ENCODE measurements at regions not wholly inside any gene's neighbourhood (a gene's known extent, or its start where the extent isn't known, plus 50 kb on each side); places are given as distances from the start of the nearest gene placed in this dataset.

DNA sequence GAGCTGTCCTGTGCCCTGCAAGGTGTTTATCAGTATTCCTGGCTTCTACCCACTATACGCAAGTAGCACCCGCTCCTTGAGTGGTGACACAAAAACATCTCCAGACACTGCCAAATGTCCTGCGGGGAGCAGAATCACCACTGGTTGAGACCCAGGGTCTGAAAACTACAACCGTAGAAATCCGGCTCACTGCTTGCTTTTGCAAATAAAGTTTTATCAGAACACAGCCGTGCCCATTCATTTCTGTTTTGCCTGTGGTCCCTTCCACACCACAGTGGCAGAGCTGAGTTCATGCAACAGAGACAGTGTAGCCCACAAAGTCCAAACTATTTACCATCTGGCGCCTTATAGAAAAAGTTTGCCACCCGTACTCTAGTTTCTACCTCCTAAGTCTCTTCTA, 125.7 kb upstream of the DIO3 start:
- DNase-seq, result no peak

DNA sequence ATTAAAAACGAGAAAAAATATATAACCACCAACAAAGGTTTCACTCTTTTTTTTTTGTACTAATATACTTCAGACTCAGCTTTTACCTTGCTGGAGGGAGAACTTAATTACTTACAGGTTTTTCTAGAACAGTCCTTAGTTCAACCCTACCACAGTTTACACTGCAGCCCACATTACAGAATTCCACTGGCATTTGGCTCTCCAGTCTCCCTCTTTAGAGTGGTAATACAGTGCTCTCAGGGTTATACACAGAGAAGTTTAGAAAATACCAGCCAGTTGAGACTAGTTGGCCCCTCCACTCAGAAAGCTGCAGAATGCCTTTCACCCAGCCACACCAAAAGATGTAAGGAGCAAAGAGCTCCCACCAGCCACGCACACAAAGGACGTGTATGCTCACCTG, 122.3 kb upstream of the DIO3 start:
- no peak for DNase-seq

DNA sequence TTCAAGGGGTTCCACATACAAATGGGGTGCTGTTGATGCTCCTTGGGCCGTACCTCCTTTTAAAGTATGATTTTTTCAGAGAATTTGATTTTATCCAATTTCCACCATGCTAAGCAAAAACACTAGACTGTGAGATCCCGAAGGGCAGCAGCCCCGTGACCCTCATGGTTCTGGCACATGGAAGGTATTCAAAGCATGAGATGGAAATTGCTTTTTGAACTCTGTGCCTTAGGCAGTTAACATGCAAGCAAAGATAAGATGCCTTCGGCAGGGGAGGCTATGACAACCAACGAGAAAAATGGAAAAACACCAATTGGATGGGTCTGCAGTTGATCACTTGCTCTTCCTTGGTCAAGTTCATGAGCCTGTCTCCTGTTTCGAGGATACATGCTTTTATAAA, 120.8 kb upstream of the DIO3 start:
- no peak for DNase-seq

DNA sequence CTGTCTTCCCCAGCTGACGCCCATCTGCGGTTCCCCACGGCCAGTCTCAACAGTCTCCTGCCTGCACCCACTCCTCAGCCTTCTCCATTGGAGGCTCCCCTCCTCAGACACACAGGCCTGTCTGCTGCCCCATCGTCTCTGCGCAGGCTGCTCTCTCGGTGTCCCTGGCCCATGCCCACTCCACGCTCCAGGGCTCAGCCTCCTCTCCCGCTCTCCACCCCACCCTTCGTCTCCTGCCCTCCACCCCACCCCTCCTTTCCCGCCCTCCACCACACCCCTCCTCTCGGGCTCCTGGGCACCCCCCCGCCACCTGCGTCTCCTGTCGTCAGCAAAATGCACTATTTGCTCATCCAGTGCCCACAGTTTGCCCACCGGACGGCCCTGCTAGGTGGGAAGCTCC, 119.6 kb upstream of the DIO3 start:
- DNase-seq, result no peak

DNA sequence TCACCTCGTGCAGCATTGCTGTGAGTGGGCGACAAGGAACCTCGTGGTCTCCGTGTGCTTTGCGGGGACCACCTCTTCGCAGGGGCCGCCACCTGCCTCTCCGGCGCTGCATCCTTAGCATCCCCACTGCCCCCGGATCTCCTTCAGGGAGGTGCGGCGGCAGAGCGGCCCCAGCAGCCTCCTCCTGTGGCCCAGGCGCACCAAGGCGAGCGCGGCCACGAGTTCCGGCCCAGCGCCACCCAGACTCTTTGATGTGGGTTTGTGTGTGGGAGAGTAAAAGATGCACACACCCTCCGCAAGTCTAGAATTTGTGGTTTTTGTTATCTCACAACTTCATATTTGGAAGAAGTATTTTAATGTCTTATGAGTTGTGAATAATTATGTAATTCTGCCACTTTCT, 118.8 kb upstream of the DIO3 start:
- peak; percentile 54 for DNase-seq

DNA sequence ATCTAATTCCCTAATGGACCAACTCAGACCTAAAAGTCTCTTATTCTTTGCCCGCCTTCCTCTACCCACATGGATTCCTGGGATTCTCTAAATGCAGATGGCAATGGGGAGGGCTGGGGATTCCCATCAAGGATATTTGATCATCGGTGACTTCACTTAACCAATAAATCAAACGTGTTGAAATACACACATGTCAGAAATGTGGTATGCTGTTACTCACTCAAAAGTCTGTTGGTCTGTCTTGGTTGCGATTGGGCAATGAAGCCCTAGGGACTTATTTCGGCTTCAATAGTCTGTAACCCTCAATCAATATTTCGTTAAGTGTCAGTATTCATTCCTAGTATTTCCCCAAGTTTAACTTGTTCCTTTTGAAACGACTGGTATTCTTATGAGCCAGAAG, 117.2 kb upstream of the DIO3 start:
- no peak for DNase-seq

DNA sequence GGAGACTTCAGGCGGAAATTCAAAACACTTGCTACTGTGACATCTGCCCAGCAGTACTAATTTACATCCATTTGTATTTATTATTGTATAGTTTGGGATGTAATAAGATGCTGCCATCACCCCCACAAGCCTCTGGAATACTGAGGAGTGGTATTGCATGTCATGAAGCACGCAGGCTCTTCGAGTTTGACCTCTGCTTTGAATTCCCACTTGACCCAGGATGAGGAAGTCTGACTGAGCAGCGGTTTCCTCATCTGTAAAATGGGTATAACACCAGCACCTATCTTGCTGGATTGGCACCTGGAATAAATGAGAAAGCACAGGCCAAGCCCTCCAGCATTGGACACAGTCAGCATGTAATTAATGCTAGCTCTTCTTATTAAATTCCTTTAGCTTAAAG, 116.0 kb upstream of the DIO3 start:
- no peak for DNase-seq

DNA sequence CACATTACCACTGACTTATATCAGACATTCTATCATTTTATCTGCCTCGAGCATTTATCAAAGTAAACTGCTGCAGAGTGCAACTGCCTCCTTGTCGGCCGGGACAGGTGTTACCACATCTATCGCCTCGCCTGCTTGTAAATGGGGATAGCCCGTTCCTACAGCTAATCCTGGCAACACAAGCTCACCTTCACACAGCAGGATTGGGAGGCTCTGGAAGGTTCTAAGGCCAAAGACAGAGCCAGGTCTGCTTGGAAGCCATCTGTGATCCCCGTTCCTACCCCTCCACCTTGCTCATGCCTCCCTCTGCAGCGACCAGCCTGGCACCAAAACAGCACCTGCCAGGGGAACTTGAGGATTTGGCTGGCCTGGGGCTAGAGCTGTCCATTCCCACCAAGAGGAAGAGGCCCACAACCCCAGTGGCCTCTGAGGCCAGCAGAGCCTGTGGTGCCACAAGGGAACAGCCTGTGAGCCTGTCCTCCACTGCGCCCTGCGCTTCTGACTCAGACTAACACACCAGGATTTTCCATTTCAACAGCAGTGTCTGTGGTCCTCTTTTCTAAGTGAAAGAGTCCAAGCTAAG, 114.8 kb upstream of the DIO3 start:
- DNase-seq, result no peak

DNA sequence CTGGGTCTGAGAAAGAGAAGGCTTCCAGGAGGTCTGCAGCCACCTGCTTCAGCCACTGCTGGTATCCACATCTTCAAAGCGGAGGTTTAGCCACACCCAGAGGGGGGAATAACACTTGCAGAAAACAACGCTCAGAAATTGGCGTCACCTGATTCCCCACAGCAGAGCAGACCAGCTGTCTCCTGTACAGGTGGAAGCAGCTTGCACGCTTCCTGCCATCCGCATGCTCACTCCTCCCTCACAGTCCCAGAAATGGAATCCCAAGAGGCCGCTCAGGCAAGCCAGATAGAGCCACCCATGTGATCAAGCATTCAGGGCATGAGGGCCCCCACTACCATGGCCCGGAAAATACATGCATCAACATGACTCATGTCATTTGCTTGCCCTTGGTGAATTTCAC, 112.2 kb upstream of the DIO3 start:
- DNase-seq, result no peak

DNA sequence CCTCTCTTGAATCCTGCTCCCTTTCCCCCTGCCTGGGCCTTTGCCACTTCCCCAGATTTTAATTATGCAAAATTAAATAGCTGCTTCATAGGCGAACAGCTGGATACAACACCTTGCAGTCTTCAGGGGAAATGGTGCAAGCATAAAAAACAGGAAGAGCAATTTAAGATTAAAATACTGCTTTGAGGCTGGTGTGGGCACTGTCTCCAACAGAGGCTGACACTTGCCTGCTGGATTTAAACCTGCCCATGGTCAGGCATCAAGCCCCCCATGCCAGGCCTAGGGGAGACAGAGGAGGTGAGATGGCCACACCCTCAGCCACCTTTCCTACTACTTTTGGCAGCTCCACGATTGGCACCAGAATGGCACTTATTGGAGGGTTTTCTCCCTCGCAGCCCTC, 110.1 kb upstream of the DIO3 start:
- no peak for DNase-seq

DNA sequence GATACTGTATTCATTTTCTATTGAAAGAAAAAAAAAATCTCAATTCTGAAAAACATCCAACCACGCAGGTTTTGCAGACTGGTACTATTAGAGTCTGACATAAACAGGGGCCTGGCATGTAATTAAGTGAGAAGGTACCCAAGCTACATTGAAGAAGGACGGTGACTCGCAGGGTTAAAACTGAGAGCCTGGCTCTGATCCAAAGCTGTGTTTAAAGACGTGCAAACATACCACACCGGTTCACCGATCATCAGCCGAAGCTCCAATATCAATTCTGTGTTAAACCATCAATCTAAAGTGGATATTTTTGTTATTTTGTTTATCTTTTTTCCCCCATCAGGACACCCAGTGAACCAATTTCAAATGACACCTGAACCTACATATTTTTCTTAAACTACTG, 108.1 kb upstream of the DIO3 start:
- no peak for DNase-seq

DNA sequence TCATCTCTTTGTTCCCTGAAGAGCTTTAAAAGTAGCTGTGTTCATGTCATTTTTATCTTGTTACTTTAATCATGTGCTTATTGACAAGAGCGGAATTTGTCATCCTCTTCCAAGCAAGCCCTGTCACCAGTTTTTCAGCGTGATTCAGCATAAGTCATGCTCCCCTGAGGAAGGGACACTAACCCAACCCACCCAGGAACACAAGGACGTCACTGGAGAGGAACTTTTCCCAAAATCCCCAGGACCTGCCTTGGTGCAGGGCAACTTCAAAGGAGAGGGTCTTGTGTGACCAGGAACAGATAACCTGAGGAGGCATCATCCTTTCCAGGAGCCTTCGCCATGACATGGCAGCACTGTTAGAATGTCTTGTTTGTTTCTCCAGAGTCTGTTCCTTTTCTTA, 107.1 kb upstream of the DIO3 start:
- DNase-seq, result no peak

DNA sequence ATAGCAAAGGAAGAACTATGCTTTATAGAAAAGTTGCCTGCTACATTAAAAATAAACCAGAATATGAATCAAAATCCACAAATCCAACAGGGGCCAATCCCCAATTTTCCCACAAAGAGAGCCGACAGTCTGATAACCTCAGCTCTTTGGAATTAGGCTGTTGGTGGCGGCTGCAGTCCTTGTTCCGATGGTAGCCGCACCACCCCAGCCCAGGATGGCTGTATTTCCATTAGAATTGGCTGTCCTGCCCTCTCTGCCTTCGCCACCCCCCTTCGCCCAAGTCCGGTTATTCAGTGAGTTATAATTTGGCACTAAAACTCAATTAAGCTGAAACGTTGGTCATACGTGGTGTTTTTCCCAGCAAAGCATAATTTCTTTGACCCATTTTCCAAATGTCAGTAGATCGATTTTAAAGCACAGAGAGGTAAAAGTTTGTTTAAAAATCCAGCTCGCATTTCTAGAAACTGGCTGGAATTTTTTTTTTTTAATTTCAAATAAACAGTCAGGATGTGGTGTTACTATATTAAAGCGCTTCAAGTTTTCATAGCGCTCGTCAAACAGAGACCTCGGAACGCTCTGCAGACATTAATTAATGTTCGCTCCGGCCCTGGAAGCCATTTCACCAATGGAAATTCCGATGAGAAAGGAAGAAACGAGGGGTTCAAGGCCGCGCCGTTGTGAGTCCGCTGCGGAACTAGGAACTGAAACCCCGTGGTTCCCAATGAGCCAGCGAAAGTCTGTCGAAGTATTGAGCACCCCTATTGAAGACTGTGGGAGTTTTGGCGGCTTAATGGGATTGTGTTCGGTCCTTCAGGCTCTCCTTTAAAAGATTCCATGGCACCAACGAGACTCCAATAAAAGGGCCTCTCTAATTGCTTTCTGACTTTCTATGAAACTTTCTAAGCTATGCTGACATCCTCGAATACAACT, 104.8 kb upstream of the DIO3 start:
- no peak for DNase-seq

DNA sequence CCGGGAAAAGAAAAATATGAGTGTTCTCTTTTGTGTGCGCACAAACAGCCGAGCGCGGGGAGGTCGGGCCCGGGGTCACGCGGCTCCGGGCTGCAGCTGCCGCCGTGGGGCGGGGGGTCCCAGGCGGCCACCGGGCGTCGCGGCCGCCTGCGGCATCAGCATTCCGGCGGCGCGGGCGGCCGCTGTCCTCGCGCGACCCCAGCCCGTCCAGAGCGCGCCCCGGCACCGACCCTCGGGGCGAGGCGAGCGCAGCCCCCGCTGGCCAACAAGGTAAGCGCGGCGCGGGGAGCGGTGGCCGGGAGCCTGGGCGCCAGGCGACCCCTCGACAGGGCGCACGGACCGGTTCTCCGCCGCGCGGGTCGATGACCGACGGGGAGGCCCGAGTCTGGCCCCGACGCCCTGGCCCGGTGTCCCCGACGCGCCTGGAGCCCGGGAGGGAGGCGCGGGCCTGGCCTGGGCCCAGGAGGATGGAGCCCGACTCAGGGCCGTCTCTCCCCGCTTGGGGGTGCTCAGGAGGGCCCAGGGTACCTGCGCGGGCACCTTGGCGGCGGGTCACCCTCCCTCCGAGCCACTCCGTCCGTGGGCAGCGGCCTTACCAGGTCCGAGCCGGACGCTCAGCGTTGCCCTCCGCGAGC, 103.9 kb upstream of the DIO3 start:
- no peak for DNase-seq

DNA sequence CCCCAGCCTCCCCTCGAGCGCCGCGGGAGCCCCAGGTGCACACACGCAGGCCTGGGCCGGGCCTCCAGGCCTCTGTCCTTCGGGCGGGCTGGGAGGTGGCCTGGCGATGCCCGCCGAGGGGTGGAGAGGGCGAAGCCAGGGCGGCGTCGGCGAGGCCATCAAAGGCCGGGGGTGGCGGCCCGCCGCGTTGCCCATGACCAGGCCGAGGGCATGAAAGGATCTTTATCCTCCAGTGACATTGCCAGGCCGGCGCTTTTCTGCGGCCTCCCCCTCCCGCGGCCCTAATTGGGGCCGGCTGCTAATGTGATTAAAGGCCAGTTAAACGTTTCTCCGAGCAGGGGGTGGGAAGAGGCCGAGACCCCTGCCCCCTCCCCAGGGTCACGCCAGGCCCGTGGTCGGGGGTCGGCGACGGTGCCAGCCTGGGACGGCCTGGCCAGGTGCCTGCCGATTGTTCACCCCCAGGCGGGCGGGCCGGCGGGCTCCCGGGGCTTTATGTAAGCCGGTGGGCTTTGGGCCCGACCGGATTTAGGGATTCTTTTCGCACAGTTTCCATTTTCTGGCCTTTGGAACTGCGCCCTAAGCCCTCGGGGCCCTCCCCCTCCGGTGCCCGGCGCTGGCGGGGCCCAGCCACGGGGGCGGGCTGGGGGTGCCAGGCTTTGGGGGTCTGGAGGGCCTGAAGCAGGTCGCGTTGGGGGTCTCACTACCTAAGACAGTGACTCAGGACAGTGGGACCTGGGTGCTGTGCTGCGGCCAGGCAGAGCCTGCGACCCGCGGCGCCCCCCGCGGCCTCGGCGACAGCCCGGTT, 103.2 kb upstream of the DIO3 start:
- no peak for DNase-seq

DNA sequence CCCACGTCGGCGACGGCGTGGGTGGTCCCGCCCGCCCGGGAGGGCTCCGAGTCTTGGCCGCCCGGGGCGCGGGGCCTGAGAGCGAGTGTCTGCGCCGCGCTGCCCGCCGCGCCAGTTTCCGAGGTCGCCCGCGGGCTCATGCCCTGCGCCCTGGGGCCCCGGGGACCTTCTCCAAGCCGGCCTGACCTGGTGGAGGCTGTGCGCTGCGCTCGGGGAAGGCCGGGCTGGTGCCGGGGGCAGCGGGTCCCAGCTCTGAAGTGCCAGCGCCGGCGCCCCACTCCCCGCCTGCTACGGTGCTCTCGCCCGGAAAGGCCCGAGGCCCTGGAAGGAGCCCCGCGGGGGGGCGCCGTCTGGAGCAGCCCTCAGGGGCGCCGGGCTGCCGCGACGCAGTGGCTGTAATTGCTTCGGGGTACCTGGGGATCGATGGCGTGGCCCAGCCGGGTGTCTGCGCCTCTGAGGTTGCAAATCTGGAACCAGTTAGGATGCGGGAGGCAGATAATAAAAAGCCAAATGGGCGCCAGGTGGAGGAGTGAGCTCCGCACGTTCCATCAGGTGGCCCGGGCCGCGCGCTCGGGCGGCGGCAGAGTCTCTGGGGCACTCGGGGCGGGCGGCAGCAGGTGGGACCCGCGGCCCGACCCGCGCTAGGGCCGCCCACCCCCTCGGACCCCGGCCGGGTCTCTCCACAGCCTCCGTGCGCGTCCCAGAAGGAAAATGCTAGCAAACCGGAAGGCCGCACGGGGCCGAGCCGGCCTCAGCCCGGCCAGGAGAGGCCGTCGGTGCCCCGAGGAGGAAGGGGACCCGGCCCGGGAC, 102.3 kb upstream of the DIO3 start:
- DNase-seq, result no peak

DNA sequence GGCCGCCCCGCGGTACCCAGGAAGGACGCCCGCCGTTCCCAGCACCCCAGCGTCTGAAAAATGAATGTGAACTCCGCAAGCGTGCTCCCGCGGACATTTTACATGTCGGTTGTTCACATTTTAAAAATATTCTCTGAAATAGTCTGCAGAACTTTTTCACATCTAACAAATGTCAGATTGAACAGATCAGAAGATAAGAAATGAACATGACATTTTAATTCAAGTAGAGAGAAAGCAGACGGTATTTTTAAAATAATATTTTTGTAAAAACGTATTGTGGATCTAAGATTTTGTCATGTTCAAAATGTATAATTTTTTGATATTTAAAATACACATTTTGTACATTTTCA, 101.8 kb upstream of the DIO3 start:
- no peak for DNase-seq

DNA sequence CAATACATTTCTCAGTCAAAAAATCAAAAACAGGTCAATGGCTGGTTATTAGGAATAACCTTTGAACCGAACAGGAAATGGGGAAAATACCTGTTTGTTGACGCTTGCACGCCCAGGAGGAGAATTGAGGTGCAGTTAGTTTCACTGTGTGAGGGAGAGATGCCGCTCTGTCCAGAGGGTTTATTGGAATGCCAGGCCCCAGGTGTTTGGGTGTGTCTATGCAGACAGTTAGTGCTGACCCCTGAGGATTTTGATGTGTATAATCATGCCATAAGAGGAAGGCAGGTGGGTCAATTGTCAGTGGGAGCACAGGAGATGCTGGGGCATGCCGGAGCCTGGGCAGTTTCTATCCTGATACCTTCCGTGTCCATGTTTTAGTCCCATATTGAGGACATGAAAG, 100.8 kb upstream of the DIO3 start:
- DNase-seq, result no peak

DNA sequence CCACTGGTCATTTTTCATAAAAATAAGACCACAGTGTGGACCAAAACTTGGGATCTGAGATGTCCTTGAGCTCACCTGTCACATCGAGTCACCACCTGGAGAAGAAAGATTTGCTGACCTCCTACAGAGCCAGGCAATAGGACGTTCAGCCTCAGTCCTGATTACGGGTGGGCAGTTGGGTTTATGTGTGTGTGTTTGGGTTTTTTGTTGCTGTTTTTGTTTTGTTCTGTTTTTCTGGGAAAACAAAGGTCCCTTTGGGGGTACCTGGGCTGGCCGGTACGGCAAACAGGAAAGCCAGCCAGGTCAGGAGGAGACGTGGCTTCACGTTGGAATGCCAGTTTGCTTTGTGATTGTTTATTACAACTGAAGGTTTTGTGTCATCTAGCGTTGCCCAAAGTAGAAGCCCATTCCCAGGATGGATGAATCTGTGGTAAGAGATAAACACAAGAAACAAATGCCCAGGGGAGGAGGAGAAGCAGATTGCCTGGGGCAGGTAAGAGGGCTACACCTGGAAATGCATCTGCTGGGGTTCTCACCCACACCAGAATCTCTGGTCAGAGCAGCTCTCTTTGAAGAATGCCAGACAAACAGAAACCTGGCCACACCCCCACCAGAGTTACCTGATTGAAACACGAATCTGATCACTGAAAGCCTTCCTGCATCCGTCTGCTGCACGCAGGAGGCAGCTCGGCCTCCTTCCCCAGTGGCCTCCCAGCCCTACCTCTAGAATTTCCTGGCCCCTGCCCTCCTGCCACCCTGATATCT, 100.1 kb upstream of the DIO3 start:
- no peak for DNase-seq

DNA sequence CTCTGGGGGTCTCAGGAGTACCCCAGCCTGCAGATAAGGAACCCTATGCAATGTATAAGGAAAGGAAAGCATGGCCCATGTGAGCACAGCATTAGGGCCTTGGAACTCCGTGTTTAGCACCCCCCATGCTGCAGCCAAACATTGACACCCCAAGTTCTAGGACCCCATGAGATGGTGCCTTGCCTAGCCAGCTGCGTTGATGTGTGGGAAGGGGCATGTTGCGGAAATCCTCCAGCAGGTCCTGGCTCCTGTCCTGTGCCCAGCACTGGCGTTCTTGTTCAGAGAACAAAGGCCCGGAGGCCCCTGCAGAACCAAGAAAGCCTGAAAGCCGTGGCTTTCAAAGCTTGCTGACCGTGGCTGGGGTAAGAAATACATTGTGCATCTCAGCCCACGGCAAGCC, 99.4 kb upstream of the DIO3 start:
- no peak for DNase-seq

DNA sequence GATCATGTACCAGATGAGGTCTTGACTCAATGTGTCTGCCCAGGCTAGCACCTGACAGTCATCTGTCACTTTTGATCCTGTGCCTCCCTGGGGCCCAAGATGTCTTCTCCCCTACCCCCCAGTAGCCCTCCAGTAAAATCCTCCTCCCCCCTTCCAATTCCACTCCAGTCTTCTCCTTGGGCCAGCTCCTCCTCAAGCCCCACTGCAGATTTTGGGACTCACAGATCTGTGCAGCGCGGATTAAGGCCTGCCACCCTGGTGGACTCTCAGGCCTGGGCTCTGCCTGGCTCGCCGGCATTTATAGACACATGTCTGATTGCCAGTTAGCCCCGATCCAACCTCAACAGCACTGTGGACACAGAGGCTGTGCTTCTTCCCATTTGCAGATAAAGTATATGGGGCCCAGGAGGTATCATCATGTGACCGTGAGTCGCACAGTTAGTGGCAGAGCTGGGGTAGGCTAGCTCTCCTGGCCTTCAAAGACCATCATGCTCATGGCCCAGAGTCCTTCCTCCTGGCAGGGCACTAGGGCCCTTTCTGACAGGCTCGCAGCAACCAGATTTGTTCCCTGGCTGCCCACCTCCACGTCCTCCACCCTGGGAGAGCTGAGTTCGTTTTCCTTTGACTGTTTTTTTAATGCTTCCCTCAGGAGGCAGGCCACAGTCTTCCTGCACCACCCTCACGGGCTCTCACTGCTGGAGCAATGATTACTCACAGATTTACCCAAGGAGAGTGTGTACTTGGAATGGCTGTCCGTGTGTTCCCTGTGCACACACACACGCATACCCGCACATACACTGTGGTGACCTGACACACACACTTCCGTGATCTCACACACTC, 98.3 kb upstream of the DIO3 start:
- no peak for DNase-seq
